ENCODE measurements at regions not wholly inside any gene's neighbourhood (a gene's known extent, or its start where the extent isn't known, plus 50 kb on each side); places are given as distances from the start of the nearest gene placed in this dataset.
A peak's percentile ranks its signal among the peaks of the same experiment; 100 is the strongest.

- TF ChIP-seq, protein P1, sequence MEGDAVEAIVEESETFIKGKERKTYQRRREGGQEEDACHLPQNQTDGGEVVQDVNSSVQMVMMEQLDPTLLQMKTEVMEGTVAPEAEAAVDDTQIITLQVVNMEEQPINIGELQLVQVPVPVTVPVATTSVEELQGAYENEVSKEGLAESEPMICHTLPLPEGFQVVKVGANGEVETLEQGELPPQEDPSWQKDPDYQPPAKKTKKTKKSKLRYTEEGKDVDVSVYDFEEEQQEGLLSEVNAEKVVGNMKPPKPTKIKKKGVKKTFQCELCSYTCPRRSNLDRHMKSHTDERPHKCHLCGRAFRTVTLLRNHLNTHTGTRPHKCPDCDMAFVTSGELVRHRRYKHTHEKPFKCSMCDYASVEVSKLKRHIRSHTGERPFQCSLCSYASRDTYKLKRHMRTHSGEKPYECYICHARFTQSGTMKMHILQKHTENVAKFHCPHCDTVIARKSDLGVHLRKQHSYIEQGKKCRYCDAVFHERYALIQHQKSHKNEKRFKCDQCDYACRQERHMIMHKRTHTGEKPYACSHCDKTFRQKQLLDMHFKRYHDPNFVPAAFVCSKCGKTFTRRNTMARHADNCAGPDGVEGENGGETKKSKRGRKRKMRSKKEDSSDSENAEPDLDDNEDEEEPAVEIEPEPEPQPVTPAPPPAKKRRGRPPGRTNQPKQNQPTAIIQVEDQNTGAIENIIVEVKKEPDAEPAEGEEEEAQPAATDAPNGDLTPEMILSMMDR (IDR thresholded peaks at IDR 0.05) = no peak
- no peak for TF ChIP-seq EZH2 (IDR thresholded peaks at IDR 0.05; ENCODE audit: borderline replicate concordance, insufficient read depth, low read depth, low read length, poor library complexity, severe bottlenecking)
- no peak for DNase-seq
- Mint-ChIP-seq H3K27ac (no peak overlapping the region), H3K9me3 (ENCODE audit: insufficient read depth) (no peaks in the 10 kb centered on the region), H3K4me3 (peak overlapping the region; percentile 13), H3K4me1 (peaks cover 75% of the 10 kb centered on the region), H3K27me3 (no peaks in the 10 kb centered on the region)
- H3K36me3 ChIP-seq (replicated peaks in 1 of 2; ENCODE audit: control extremely low read depth in 1 of 2, control insufficient read depth in 1 of 2, extremely low read depth in 1 of 2, insufficient read depth in 2 of 2, low read length in 1 of 2) = peaks cover 4 to 35% of the 10 kb centered on the region in 2 experiments
- peak overlapping the region; percentile 4 for H3K4me2 ChIP-seq (replicated peaks; ENCODE audit: low read depth, low read length, poor library complexity, severe bottlenecking)
- H3K27me3 ChIP-seq (replicated peaks in 1 of 4; ENCODE audit: control extremely low read depth in 1 of 4, control insufficient read depth in 3 of 4, insufficient read depth in 4 of 4, low read length in 3 of 4) = no peaks in the 10 kb centered on the region
- H3K4me1 ChIP-seq (ENCODE audit: control insufficient read depth in 2 of 2, insufficient read depth in 2 of 2, low read length in 2 of 2) = peaks cover 43 to 45% of the 10 kb centered on the region in 2 donors
- intact Hi-C loops (cut with micrococcal nuclease) = loop anchor here (2.0 kb wide), 1 partner anchor 21 kb away; no protein-coding TSS in a partner anchor
- ATAC-seq (ENCODE audit: low read depth) = no peak
- H3K27ac ChIP-seq (ENCODE audit: low read length in 2 of 2) = no peak overlapping the region
- H3K79me2 ChIP-seq (ENCODE audit: control insufficient read depth, insufficient read depth, low read length) = peaks cover 100% of the 10 kb centered on the region
- H3K4me3 ChIP-seq (ENCODE audit: control extremely low read depth in 1 of 5, extremely low read depth in 1 of 5, insufficient read depth in 1 of 5, low read depth in 2 of 5, low read length in 4 of 5) = no peak overlapping the region
- no peaks in the 10 kb centered on the region for H3K9me3 ChIP-seq (ENCODE audit: control extremely low read depth in 1 of 3, control insufficient read depth in 2 of 3, insufficient read depth in 1 of 3, low read length in 2 of 3)
- no peak overlapping the region for H3K9ac ChIP-seq (ENCODE audit: low read length)
- WGBS (ENCODE audit: insufficient coverage) = 40% methylated on average over 1 of the region's 13 CpGs
- H4K20me1 ChIP-seq (ENCODE audit: control insufficient read depth, insufficient read depth, low read length, poor library complexity, severe bottlenecking) = peaks cover 100% of the 10 kb centered on the region
- POLR2A ChIA-PET = no interaction called here
- CTCF ChIA-PET = interaction anchor here (0.6 kb wide), 1 partner anchor 116 kb away, joined by 4 read pairs; no protein-coding TSS in a partner anchor
- H2AFZ ChIP-seq (ENCODE audit: insufficient read depth, low read depth, low read length, poor library complexity, severe bottlenecking) = no peak overlapping the region
Measured at GRCh38 chr7:131097662-131098376, 229.9 kb upstream of the MKLN1 start.

GRCh38 chr7:131098527-131098926 is 229.1 kb upstream of the MKLN1 start:
- Histone ChIP-seq H3K9ac (ENCODE audit: low read length) (no peak overlapping the region), H3K27ac (ENCODE audit: low read length in 2 of 2) (no peak overlapping the region), H3K9me3 (ENCODE audit: control extremely low read depth in 1 of 3, control insufficient read depth in 2 of 3, insufficient read depth in 1 of 3, low read length in 2 of 3) (no peaks in the 10 kb centered on the region), H3K4me3 (ENCODE audit: control extremely low read depth in 1 of 5, extremely low read depth in 1 of 5, insufficient read depth in 1 of 5, low read depth in 2 of 5, low read length in 4 of 5) (no peak overlapping the region), H3K4me1 (ENCODE audit: control insufficient read depth in 2 of 2, insufficient read depth in 2 of 2, low read length in 2 of 2) (peaks cover 49 to 50% of the 10 kb centered on the region in 2 donors), H3K79me2 (ENCODE audit: control insufficient read depth, insufficient read depth, low read length) (peaks cover 100% of the 10 kb centered on the region), H4K20me1 (ENCODE audit: control insufficient read depth, insufficient read depth, low read length, poor library complexity, severe bottlenecking) (peaks cover 100% of the 10 kb centered on the region), H3K36me3 (replicated peaks in 1 of 2; ENCODE audit: control extremely low read depth in 1 of 2, control insufficient read depth in 1 of 2, extremely low read depth in 1 of 2, insufficient read depth in 2 of 2, low read length in 1 of 2) (peaks cover 4 to 39% of the 10 kb centered on the region in 2 experiments), H3K27me3 (replicated peaks in 1 of 4; ENCODE audit: control extremely low read depth in 1 of 4, control insufficient read depth in 3 of 4, insufficient read depth in 4 of 4, low read length in 3 of 4) (no peaks in the 10 kb centered on the region), H3K4me2 (replicated peaks; ENCODE audit: low read depth, low read length, poor library complexity, severe bottlenecking) (no peak overlapping the region), H2AFZ (ENCODE audit: insufficient read depth, low read depth, low read length, poor library complexity, severe bottlenecking) (no peak overlapping the region)
- H3K27ac Mint-ChIP-seq = no peak overlapping the region
- intact Hi-C loops (cut with micrococcal nuclease) = no loop called here
- ATAC-seq (ENCODE audit: low read depth) = no peak
- DNase-seq = no peak
- no peak overlapping the region for H3K4me3 Mint-ChIP-seq
- WGBS (ENCODE audit: insufficient coverage) = 100% methylated on average over 3 of the region's 3 CpGs
- POLR2A ChIA-PET = no interaction called here
- CTCF ChIA-PET = interaction anchor here (0.7 kb wide), 1 partner anchor 201 kb away, joined by 3 read pairs; no protein-coding TSS in a partner anchor
- no peaks in the 10 kb centered on the region for H3K9me3 Mint-ChIP-seq (ENCODE audit: insufficient read depth)
- TF ChIP-seq EZH2 (IDR thresholded peaks at IDR 0.05; ENCODE audit: borderline replicate concordance, insufficient read depth, low read depth, low read length, poor library complexity, severe bottlenecking) = no peak
- TF ChIP-seq, protein P1 (IDR thresholded peaks at IDR 0.05) = no peak
- H3K4me1 Mint-ChIP-seq = peaks cover 78% of the 10 kb centered on the region
- no peaks in the 10 kb centered on the region for H3K27me3 Mint-ChIP-seq

All from B cell (primary cell).